CD4-positive, alpha-beta T cell (primary cell): ENCODE measurements at regions not wholly inside any gene's neighbourhood (a gene's known extent, or its start where the extent isn't known, plus 50 kb on each side); places are given as distances from the start of the nearest gene placed in this dataset.

Source experiments
- ATAC-seq: fragments of 200-7000 bp; cut with Tn5 transposase; one replicate; pipeline ENCODE4 v1.10.0; 2022; ENCODE audit warnings: mild to moderate bottlenecking; ENCODE audit not compliant: poor library complexity
- CTCF ChIA-PET: fragments of 350-600 bp; sonication (Branson Sonifier 250); formaldehyde crosslinking; loops from one replicate; lab custom pipeline; 2021; ENCODE audit warnings: antibody characterized with exemption, inconsistent platforms; lab: Charles Lee
- POLR2A ChIA-PET: fragments of 350-600 bp; sonication (Branson Sonifier 250); formaldehyde crosslinking; loops from one replicate; lab custom pipeline; 2021; ENCODE audit warnings: antibody characterized with exemption, inconsistent platforms; lab: Charles Lee
- DNase-seq, 14 experiments: peaks; one replicate each; pipeline ENCODE4 v3.0.0-alpha.2; 2013 to 2020; ENCODE audit warnings: mixed read lengths in 2 of 14
- H3K27ac ChIP-seq, 2 donors: one replicate each; pipeline versions ENCODE4 v1.5.1 to v1.7.0; 2013; ENCODE audit warnings: low read length in 2 of 2, low read depth in 1 of 2, mild to moderate bottlenecking in 1 of 2
- H3K27me3 ChIP-seq, 2 experiments: 1 replicate in 1 of 2; 2 replicates in 1 of 2; pipeline versions ENCODE4 v1.6.1 to v1.7.0; 2013; ENCODE audit warnings: low read length in 2 of 2, control low read depth in 1 of 2, mild to moderate bottlenecking in 1 of 2, moderate library complexity in 1 of 2; ENCODE audit not compliant: insufficient read depth in 2 of 2, control insufficient read depth in 1 of 2
- H3K36me3 ChIP-seq: one replicate; pipeline ENCODE4 v1.6.1; 2013; ENCODE audit warnings: low read length, control low read depth; ENCODE audit not compliant: insufficient read depth
- H3K4me1 ChIP-seq: one replicate; pipeline ENCODE4 v1.6.1; 2013; ENCODE audit warnings: low read length, control low read depth; ENCODE audit not compliant: insufficient read depth
- H3K4me3 ChIP-seq: one replicate; pipeline ENCODE4 v1.5.1; 2013; ENCODE audit warnings: mild to moderate bottlenecking, low read length, moderate library complexity
- H3K9me3 ChIP-seq, 2 experiments: 1 replicate in 1 of 2; 2 replicates in 1 of 2; pipeline versions ENCODE4 v1.6.1 to v1.7.0; 2013; ENCODE audit warnings: low read length in 2 of 2, mild to moderate bottlenecking in 2 of 2, control low read depth in 1 of 2, moderate library complexity in 1 of 2; ENCODE audit not compliant: control insufficient read depth in 1 of 2, insufficient read depth in 1 of 2
- H3K27ac Mint-ChIP-seq: one replicate; pipeline ENCODE4 v1.8.0; 2020; ENCODE audit warnings: mixed read lengths
- H3K27me3 Mint-ChIP-seq: one replicate; pipeline ENCODE4 v1.8.0; 2021; ENCODE audit warnings: mixed read lengths
- H3K36me3 Mint-ChIP-seq: one replicate; pipeline ENCODE4 v1.8.0; 2021; ENCODE audit warnings: low read depth, mixed read lengths
- H3K4me1 Mint-ChIP-seq: one replicate; pipeline ENCODE4 v1.8.0; 2021; ENCODE audit warnings: low read depth, mixed read lengths
- H3K4me3 Mint-ChIP-seq: one replicate; pipeline ENCODE4 v1.8.0; 2020; ENCODE audit warnings: mild to moderate bottlenecking, mixed read lengths
- H3K9me3 Mint-ChIP-seq: one replicate; pipeline ENCODE4 v1.8.0; 2020; ENCODE audit warnings: mixed read lengths
- CTCF ChIP-seq: fragments of 200-600 bp; IDR thresholded peaks from one replicate; pipeline ENCODE4 v1.8.0; 2022; ENCODE audit warnings: antibody characterized with exemption, mild to moderate bottlenecking
- intact Hi-C, 2 experiments: fragments of 100-400 bp; cut with DNase I in 1 of 2; cut with micrococcal nuclease in 1 of 2; formaldehyde crosslinking; loops; one replicate each; pipeline versions ENCODE4 v1.15.1 to v1.9.0; 2023 to 2025; cut with DNase I, micrococcal nuclease

- DNase-seq, result no peak
- Mint-ChIP-seq H3K36me3 (no peaks in the 10 kb centered on the region), H3K4me3 (no peak overlapping the region), H3K27ac (no peak overlapping the region), H3K27me3 (peaks cover 8% of the 10 kb centered on the region), H3K9me3 (no peaks in the 10 kb centered on the region), H3K4me1 (no peaks in the 10 kb centered on the region)
- intact Hi-C loops, result no loop called here
- H3K4me3 ChIP-seq, result no peak overlapping the region
- CTCF ChIA-PET, result no interaction called here
- no peaks in the 10 kb centered on the region for H3K4me1 ChIP-seq
- no peak for TF ChIP-seq CTCF
- H3K27ac ChIP-seq, result no peak overlapping the region
- peaks cover 0 to 3% of the 10 kb centered on the region in 2 experiments for H3K9me3 ChIP-seq
- no peaks in the 10 kb centered on the region for H3K27me3 ChIP-seq
- H3K36me3 ChIP-seq, result no peaks in the 10 kb centered on the region
- ATAC-seq, result no peak
- POLR2A ChIA-PET, result no interaction called here
Measured at GRCh38 chr7:23887660-23888059, 177.6 kb downstream of the STK31 start.

- Mint-ChIP-seq H3K9me3 (no peaks in the 10 kb centered on the region), H3K4me1 (peaks cover 9% of the 10 kb centered on the region), H3K4me3 (no peak overlapping the region), H3K36me3 (no peaks in the 10 kb centered on the region), H3K27me3 (peaks cover 15% of the 10 kb centered on the region), H3K27ac (no peak overlapping the region)
- DNase-seq (no peak), ATAC-seq (no peak)
- CTCF ChIA-PET, result interaction anchor here (0.7 kb wide), 1 partner anchor 37 kb away, joined by 3 read pairs; no protein-coding TSS in a partner anchor
- Histone ChIP-seq H3K4me3 (no peak overlapping the region), H3K4me1 (peaks cover under 1% of the 10 kb centered on the region), H3K36me3 (no peaks in the 10 kb centered on the region), H3K9me3 (peaks cover 0 to 3% of the 10 kb centered on the region in 2 experiments), H3K27me3 (no peaks in the 10 kb centered on the region), H3K27ac (no peak overlapping the region)
- POLR2A ChIA-PET, result no interaction called here
- intact Hi-C loops, result no loop called here
- TF ChIP-seq CTCF, result no peak
Measured at GRCh38 chr7:23888958-23889357, 178.9 kb downstream of the STK31 start.

GRCh38 chr7:23889566-23889965 is 179.5 kb downstream of the STK31 start:
- intact Hi-C loops, result no loop called here
- ChIA-PET CTCF (interaction anchor here (0.7 kb wide), 1 partner anchor 37 kb away, joined by 3 read pairs; no protein-coding TSS in a partner anchor), POLR2A (no interaction called here)
- no peak for ATAC-seq
- DNase-seq, result no peak
- Mint-ChIP-seq H3K27ac (no peak overlapping the region), H3K4me3 (no peak overlapping the region), H3K4me1 (peaks cover 15% of the 10 kb centered on the region), H3K9me3 (no peaks in the 10 kb centered on the region), H3K27me3 (peaks cover 18% of the 10 kb centered on the region), H3K36me3 (no peaks in the 10 kb centered on the region)
- no peak overlapping the region for H3K4me3 ChIP-seq
- no peak overlapping the region for H3K27ac ChIP-seq
- no peak for TF ChIP-seq CTCF
- no peaks in the 10 kb centered on the region for H3K36me3 ChIP-seq
- H3K27me3 ChIP-seq, result no peaks in the 10 kb centered on the region
- peaks cover 0 to 3% of the 10 kb centered on the region in 2 experiments for H3K9me3 ChIP-seq
- H3K4me1 ChIP-seq, result peaks cover 6% of the 10 kb centered on the region
